HG02885 (cell line): ENCODE measurements at regions not wholly inside any gene's neighbourhood (a gene's known extent, or its start where the extent isn't known, plus 50 kb on each side); places are given as distances from the start of the nearest gene placed in this dataset.

Experiments
- ATAC-seq: cut with Tn5 transposase; IDR thresholded peaks from one replicate; pipeline ENCODE4 v1.9.1; 2021; ENCODE audit warnings: mild to moderate bottlenecking; ENCODE audit not compliant: unreplicated experiment, poor library complexity

GRCh38 chr11:105334025-105334714 lies 194.6 kb upstream of the CARD18 start:
- ATAC-seq = no peak

GRCh38 chr11:105333153-105333552 lies 193.6 kb upstream of the CARD18 start:
- no peak for ATAC-seq

- ATAC-seq = no peak
Measured at GRCh38 chr11:105332171-105332570, 192.6 kb upstream of the CARD18 start.

- no peak for ATAC-seq
Measured at GRCh38 chr11:105328061-105328460, 188.5 kb upstream of the CARD18 start.

GRCh38 chr11:105324156-105324555 lies 184.6 kb upstream of the CARD18 start:
- ATAC-seq = no peak

GRCh38 chr11:105321696-105322095 lies 182.1 kb upstream of the CARD18 start:
- ATAC-seq = no peak

- no peak for ATAC-seq
Measured at GRCh38 chr11:105315287-105315686, 175.7 kb upstream of the CARD18 start.

- ATAC-seq = no peak
Measured at GRCh38 chr11:105312266-105312665, 172.7 kb upstream of the CARD18 start.

GRCh38 chr11:105298630-105299029 lies 159.1 kb upstream of the CARD18 start:
- no peak for ATAC-seq

GRCh38 chr11:105298174-105298573 lies 158.6 kb upstream of the CARD18 start:
- ATAC-seq = no peak

- no peak for ATAC-seq
Measured at GRCh38 chr11:105297463-105297862, 157.9 kb upstream of the CARD18 start.

GRCh38 chr11:105296806-105297205 lies 157.2 kb upstream of the CARD18 start:
- no peak for ATAC-seq

- no peak for ATAC-seq
Measured at GRCh38 chr11:105296386-105296785, 156.8 kb upstream of the CARD18 start.

- no peak for ATAC-seq
Measured at GRCh38 chr11:105282658-105283057, 143.1 kb upstream of the CARD18 start.

- no peak for ATAC-seq
Measured at GRCh38 chr11:105274631-105275030, 135.1 kb upstream of the CARD18 start.

- ATAC-seq = no peak
Measured at GRCh38 chr11:105273660-105274280, 134.2 kb upstream of the CARD18 start.

GRCh38 chr11:105269862-105270261 lies 130.3 kb upstream of the CARD18 start:
- ATAC-seq = no peak

GRCh38 chr11:105268404-105269062 lies 129.0 kb upstream of the CARD18 start:
- no peak for ATAC-seq

GRCh38 chr11:105265845-105266244 lies 126.3 kb upstream of the CARD18 start:
- no peak for ATAC-seq

GRCh38 chr11:105260976-105261375 lies 121.4 kb upstream of the CARD18 start:
- ATAC-seq = no peak

GRCh38 chr11:105245781-105246315 lies 106.3 kb upstream of the CARD18 start:
- no peak for ATAC-seq
